Activated CD4-positive, alpha-beta T cell treated with anti-CD3 and anti-CD28 coated beads, Interleukin-2, amount 50 U/mL, for 1 hour (primary cell): ENCODE measurements at regions not wholly inside any gene's neighbourhood (a gene's known extent, or its start where the extent isn't known, plus 50 kb on each side); places are given as distances from the start of the nearest gene placed in this dataset.
A peak's percentile ranks its signal among the peaks of the same experiment; 100 is the strongest.

Experiments used
- DNase-seq: peaks from one replicate; pipeline ENCODE4 v3.0.0-alpha.2; 2020

DNA sequence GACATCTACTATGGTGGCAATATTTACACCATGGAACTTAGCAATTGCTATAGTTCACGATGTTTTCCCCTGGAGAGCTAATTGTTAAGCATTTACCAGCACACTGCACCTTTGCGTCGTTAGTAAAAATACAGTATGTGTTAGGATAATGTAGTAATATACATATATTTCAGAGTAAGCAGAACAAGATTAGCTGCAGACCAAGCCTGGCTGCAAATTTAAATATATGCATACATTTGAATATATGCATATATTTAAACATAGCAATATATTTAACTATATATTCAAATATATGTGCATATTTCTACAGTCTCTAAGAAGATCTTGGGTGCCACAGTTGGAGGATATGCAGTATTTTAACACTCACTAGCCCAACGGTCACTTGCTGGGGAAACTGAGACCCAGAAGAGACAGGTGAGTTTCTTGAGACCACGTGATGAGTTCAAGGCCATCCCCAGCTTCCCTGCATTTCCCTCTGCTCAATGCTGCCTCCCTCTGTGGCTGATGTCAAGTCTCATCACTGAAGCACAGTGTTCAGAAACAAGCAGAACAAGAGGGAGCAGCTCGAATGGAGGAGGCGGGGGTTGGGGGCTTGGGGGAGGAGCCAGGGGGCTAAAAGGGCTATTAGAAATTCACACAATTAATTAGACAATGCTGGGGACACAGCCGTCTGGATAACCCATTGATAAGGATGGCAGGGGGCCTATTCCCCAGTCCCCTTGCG is 708.0 kb downstream of the MED13L start:
- DNase-seq = no peak

DNA sequence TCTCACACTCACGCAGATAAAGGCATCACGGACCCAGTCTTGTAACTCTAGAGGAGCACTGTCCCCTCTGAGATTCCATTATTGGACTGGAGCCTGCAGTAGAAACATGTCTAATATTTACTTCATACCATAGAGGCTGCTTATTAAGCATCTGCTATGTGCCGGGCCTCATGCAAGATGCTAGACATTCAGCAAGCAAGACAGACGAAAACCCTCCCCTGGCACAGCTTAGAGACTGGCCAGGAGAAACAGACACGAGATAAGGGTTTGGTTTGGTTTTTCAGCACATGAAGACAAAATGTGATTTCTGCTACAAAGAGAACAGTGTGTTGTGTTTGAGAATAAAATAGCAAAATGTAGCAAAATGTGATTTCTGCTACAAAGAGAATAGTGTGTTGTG is 719.2 kb downstream of the MED13L start:
- no peak for DNase-seq

DNA sequence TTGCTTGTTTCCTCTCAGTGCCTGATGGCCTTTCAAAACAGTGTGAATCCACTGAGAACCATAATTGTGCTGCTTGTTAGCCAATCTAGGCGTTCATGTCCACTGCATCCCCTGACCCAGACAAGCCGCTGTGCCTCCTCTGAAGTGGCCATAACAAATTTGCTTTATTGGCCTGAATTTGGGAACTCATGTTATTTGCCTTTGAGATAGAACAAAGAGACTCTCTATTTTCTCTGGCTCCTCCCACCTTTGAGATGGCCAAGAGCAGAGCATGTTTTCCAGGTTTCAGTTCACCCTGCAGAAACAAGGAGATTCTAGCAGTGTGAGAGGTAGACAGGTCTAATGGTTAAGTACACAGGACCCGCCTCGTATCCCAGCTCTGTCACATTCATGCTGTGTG is 723.9 kb downstream of the MED13L start:
- DNase-seq = no peak

GRCh38 chr12:115543269-115543668 is 734.2 kb downstream of the MED13L start:
- no peak for DNase-seq

- DNase-seq = no peak
Observed at GRCh38 chr12:115542656-115543055, 734.8 kb downstream of the MED13L start.

DNA sequence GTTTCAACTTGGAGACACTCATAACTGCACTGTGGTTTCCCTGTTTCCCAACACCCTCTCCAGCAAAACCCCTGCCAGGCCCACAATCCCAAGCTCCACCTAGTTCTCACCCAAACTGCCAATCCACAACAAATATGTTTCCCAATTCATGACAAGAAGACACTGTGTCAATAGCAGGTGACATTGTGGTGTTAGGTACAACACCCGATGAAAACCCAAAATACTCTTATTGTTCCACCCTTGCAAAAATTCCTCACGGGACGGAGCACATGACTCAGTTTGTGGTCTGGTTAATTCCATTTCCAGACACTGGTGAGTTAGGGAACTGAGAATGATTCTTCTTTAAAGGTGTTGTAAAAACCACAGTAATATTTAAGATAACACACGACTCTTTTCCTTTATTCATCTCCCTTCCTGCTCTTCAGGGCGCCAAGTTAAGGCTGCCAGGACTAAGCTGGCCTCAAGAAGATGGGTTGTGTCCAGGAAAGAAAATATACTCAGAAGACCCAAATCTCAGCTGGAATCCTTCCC is 735.5 kb downstream of the MED13L start:
- no peak for DNase-seq

GRCh38 chr12:115528466-115528865 is 749.0 kb downstream of the MED13L start:
- no peak for DNase-seq

DNA sequence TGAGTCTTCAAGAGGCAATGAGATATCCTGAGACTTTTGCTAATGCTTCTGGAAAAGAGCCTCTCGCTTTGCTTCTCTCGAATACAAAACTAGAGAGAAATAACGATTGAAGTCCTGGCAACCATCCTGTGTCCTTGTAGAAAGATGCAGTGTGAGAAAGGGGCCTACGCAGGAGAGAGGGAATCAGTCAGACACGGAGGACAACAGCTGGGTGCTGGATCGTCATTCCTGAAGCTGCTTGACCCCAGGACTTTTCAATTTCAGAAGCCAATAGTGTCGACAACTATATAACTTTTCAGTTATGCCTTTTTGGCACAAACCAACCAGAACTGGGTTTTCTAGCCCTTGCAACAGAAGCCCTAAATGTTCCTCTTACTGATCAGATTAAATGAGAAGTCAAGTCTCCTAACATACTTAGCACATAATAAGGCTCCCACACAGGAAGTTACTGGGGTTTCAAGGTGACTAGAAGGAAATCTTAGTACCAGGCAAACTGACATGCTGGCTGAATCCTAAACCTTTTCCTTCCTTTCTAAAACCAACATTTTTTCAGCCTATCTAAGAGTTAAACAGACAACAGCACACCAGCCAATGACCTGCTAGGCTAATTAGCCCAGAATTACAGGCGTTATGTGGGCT is 755.6 kb downstream of the MED13L start:
- no peak for DNase-seq

DNA sequence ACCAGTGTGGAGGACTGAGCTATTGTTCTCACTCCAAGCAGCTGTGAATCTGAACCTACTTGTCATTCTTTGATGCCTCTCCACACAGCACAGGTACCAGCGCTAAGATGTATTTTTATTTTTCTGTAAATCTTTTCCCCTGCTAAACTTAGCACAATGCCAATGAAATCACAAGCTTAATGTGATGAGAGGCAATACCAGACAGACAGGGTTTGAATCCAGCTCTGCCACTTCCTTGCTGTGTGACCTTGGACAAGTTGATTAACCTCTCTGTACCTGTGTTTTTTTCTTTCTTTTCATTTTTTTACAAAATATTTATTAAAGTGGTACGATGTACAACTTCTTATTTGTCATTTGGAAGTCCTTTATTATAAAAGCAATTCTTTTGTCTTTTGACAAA is 757.6 kb downstream of the MED13L start:
- DNase-seq = no peak

- no peak for DNase-seq
Observed at GRCh38 chr12:115519359-115519758, 758.1 kb downstream of the MED13L start.

DNA sequence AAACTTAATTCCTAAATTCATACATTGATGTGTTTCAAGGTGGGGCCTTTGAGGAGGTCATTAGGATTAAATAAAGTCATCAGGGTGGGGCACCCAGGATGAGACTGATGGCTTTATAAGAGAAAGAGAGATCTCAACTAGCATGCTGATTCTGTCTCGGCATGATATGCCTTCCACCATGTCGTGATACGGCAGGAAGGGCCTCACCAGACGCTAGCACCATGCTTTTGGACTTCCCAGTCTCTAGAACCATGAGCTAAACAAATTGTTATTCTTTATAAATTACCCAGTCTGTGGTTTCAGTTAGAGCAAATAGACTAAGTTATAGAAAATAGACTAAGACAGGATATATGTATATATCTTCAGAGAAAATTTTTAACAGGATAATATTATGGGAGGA is 759.6 kb downstream of the MED13L start:
- DNase-seq = no peak

DNA sequence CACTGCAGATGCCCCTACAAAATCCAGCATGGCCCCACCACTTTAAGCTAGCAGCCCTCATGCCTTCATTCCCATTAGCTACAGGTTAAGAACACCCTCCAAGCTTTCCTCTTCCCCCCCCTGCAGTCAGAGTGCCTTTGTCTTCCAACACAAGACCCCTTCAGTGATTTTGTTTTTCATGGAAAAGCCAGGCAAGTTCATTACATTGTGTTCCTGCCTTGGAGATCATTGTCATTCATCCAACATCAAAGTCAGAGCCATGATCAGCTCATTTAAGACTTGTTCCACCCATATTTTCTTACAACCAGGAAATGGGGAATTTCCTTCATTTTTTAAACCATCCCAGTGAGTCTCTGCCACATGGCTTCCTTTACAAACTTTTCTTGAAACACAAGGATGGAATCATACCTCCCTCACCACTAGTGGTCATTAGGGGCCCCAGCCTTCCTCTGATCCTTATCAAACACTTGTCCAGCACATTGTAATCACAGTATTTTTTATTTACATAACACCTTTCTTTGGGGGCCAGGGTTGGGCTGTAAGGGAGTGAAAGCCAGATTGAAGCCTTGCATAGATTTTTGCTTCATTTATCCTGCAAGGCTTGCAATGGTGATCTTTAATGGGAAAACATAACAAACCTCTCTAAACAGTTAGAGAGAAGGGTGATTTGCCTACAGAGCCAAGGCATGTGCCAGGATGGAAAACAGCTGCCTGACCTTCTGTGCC is 765.3 kb downstream of the MED13L start:
- no peak for DNase-seq

- no peak for DNase-seq
Observed at GRCh38 chr12:115511305-115511704, 766.2 kb downstream of the MED13L start.

DNA sequence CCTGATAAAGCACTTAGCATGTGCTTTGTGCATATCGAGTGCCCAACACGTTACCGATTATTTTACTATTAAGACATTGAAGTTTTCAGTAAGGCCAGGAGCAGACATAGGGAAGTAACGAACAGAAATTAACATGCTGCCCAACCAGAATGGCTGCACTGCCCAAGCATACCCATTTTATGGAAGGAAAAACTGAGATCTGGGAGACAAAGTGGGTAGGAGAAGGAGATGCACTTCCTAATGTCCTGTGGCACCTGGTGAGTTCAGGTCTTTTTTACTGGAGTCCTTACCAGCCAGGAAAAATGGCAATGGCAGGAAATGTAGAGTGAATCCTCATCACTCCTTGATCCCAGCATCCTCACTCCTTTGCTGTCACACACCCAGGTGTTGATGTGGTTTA is 768.5 kb downstream of the MED13L start:
- no peak for DNase-seq

DNA sequence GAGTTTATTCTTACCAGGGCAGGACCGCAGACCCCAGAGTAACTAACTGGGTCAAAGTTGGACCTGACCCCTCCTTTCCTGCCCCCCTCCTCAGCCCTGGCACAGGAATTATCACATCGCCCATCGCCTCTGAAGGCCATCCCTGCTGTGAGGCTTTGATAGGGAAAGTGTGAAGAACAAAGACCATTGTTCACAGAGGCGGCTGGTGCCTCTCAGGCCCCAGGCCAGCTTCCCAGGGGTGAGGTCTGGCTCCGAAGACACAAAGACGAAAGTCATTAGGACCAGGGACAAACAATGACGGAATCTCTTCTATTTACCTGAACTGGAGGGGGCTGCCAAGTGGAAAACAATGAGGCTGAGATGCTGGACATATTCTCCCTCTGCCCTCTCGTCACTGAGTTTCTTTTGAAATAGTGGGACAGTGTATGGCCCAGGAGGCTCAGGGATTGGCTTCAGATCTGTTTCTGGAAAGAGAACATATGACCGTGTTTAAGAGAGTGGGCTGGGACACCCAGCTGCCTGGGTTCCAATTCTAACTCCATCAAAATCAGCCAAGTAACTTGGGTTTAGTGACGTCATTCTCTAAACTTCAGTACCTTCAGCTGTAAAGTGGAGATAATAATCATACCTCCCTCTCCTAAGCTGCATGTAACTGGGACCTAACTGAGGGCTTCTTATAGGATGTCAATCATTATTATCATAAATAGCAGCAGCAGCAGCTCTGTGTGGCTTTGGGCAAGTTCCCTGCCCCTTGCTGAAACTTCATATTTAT is 769.4 kb downstream of the MED13L start:
- peak; percentile 0 for DNase-seq

GRCh38 chr12:115507560-115507889 is 770.0 kb downstream of the MED13L start:
- DNase-seq = no peak

- no peak for DNase-seq
Observed at GRCh38 chr12:115506822-115507559, 770.5 kb downstream of the MED13L start.

DNA sequence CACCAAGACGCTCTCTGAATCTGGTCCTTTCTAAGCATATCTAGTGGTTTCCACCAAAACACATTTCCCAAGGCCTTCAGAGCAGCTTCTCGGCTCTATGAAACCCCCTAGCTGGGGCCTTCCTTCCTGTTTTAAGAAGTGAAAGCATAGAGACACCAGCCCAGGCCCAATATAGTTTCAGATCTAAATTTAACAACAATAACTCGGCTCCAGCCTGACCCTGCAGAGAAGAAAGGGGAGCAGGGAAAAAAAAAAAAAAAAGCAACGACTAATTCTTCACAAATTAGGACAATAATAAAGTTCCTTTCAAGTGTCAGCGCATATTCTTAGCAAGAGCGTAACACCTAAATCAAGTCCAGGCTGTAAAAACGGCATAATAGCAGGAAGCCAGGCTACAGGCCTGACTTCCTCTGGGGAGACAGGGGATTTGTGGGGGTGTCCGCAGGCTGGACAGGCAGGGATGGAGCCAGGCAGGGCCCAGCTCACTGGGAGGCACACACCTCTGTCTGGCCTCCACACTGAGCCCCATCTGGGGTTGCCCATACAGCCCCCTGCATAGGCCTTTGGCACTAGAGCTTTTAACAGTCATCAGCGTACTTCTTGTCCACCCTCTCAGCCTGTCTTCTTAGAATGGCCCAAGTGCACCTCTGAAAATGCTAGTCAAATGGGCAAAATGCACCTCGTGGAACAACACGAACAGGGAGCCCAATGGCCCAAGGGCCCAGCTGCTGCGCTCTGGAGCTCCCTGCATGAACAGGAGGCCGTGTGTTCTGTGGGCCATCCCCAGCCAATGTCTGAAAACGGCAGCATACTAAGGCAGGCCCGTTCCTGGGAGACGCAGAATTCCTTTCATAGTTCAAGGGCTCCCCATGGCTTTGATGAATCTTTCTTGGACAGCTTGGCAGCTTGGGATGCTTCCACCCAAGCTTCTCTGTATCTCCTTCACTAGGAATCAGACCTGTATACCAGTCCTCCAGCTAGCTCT is 772.9 kb downstream of the MED13L start:
- DNase-seq = no peak

DNA sequence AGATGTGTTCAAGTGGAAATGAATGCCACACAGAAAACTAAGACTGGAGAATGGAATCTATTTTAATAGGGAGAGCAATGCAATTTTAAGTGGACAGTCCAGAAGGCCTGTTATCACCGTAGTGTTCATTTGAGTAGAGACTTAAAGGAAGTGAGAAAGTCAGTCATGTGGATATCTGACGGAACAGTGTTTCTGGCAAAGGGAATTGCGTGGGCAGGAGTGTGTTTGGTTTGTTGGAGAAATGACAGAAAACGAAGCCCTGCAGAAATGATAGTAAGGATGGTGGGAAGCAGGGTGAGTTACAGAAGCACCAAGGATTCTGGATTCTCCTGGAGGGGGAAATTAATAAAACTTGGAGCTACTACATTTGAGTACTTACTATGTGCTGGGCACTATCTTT is 776.6 kb downstream of the MED13L start:
- DNase-seq = no peak

GRCh38 chr12:115495300-115495699 is 782.2 kb downstream of the MED13L start:
- DNase-seq = no peak

DNA sequence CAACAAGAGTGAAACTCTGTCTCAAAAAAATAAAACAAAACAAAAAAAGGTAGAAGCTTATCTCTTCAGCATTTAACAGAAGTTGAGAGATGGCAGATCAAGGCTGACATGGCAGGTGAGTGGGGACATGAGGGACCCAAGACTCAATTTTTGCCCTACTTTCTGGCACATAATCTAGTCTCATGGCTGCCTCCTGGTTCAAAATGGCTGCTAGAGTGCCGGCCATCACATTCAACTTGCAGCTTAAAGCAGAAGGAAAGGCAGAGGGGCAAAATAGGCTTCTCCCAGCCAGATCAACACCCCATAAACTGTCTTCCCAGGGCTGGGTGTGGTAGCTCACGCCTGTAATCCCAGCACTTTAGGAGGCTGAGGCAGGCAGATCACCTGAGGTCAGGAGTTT is 784.9 kb downstream of the MED13L start:
- DNase-seq = no peak
